Stimulated activated CD8-positive, alpha-beta memory T cell treated with anti-CD3 and anti-CD28 coated beads, Interleukin-2, amount 100 ng/mL, for 48 hours (primary cell): ENCODE measurements at regions not wholly inside any gene's neighbourhood (a gene's known extent, or its start where the extent isn't known, plus 50 kb on each side); places are given as distances from the start of the nearest gene placed in this dataset.

Experiments
- DNase-seq, 2 donors: peaks; one replicate each; pipeline ENCODE4 v3.0.0-alpha.2; 2020; ENCODE audit warnings: low read depth in 2 of 2

GRCh38 chr16:82358606-82359221 is 188.7 kb upstream of the MPHOSPH6 start:
- DNase-seq: no peak

- no peak for DNase-seq
Measured at GRCh38 chr16:82358161-82358560, 188.1 kb upstream of the MPHOSPH6 start.

- DNase-seq: no peak
Measured at GRCh38 chr16:82357237-82357636, 187.2 kb upstream of the MPHOSPH6 start.

GRCh38 chr16:82350560-82350959 is 180.5 kb upstream of the MPHOSPH6 start:
- no peak for DNase-seq

GRCh38 chr16:82345318-82345717 is 175.3 kb upstream of the MPHOSPH6 start:
- DNase-seq: no peak

- no peak for DNase-seq
Measured at GRCh38 chr16:82344157-82344556, 174.1 kb upstream of the MPHOSPH6 start.

GRCh38 chr16:82341146-82341669 is 171.2 kb upstream of the MPHOSPH6 start:
- no peak for DNase-seq

GRCh38 chr16:82340531-82340930 is 170.5 kb upstream of the MPHOSPH6 start:
- no peak for DNase-seq

GRCh38 chr16:82337355-82337754 is 167.3 kb upstream of the MPHOSPH6 start:
- no peak for DNase-seq

- DNase-seq: no peak
Measured at GRCh38 chr16:82331974-82332750, 162.1 kb upstream of the MPHOSPH6 start.

- no peak for DNase-seq
Measured at GRCh38 chr16:82331397-82331796, 161.4 kb upstream of the MPHOSPH6 start.

- no peak for DNase-seq
Measured at GRCh38 chr16:82329504-82330192, 159.6 kb upstream of the MPHOSPH6 start.

- DNase-seq: no peak
Measured at GRCh38 chr16:82328881-82329469, 159.0 kb upstream of the MPHOSPH6 start.

- no peak for DNase-seq
Measured at GRCh38 chr16:82323171-82323570, 153.1 kb upstream of the MPHOSPH6 start.

- DNase-seq: no peak
Measured at GRCh38 chr16:82322177-82322576, 152.2 kb upstream of the MPHOSPH6 start.

GRCh38 chr16:82319038-82319437 is 149.0 kb upstream of the MPHOSPH6 start:
- no peak for DNase-seq

GRCh38 chr16:82317411-82318167 is 147.6 kb upstream of the MPHOSPH6 start:
- DNase-seq: no peak

GRCh38 chr16:82313754-82314153 is 143.7 kb upstream of the MPHOSPH6 start:
- no peak for DNase-seq

GRCh38 chr16:82311528-82311927 is 141.5 kb upstream of the MPHOSPH6 start:
- DNase-seq: no peak

- no peak for DNase-seq
Measured at GRCh38 chr16:82302042-82302727, 132.2 kb upstream of the MPHOSPH6 start.
